ENCODE measurements at regions not wholly inside any gene's neighbourhood (a gene's known extent, or its start where the extent isn't known, plus 50 kb on each side); places are given as distances from the start of the nearest gene placed in this dataset.
A peak's percentile ranks its signal among the peaks of the same experiment; 100 is the strongest.

- TF ChIP-seq GATA2 (IDR thresholded peaks at IDR 0.05; ENCODE audit: low read depth, low read length) (no peak), GATA3 (IDR thresholded peaks at IDR 0.05; ENCODE audit: low read depth, low read length) (no peak)
Observed at GRCh38 chr3:94935738-94936580, 873.1 kb downstream of the NSUN3 start.

- no peak for TF ChIP-seq GATA2 (IDR thresholded peaks at IDR 0.05; ENCODE audit: low read depth, low read length)
- TF ChIP-seq GATA3 (IDR thresholded peaks at IDR 0.05; ENCODE audit: low read depth, low read length) = no peak
Observed at GRCh38 chr3:94937980-94938379, 875.1 kb downstream of the NSUN3 start.

DNA sequence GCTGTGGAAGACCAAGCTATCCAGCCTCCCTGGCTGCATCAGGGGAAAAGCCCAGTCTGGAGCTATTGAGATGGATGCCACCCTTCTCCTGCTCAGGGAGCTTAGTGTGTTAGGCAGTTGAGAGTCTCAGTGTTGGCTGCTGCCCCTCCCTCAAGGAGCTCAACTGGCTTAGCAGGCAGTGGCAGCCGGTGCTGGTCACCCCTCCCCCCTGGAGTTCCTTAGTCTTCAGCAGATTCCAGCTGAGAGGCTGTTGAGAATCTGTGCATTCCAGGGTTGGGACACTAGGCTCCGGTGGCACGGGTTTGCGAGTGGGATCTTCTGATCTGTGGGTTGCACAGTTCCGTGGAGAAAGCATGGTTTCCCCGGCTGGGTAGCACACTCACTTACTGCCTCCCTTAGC, 883.8 kb downstream of the NSUN3 start:
- TF ChIP-seq GATA2 (IDR thresholded peaks at IDR 0.05; ENCODE audit: low read depth, low read length) (no peak), GATA3 (IDR thresholded peaks at IDR 0.05; ENCODE audit: low read depth, low read length) (no peak)

GRCh38 chr3:94961423-94962100, 898.7 kb downstream of the NSUN3 start:
- TF ChIP-seq GATA2 (IDR thresholded peaks at IDR 0.05; ENCODE audit: low read depth, low read length) (no peak), GATA3 (IDR thresholded peaks at IDR 0.05; ENCODE audit: low read depth, low read length) (no peak)

DNA sequence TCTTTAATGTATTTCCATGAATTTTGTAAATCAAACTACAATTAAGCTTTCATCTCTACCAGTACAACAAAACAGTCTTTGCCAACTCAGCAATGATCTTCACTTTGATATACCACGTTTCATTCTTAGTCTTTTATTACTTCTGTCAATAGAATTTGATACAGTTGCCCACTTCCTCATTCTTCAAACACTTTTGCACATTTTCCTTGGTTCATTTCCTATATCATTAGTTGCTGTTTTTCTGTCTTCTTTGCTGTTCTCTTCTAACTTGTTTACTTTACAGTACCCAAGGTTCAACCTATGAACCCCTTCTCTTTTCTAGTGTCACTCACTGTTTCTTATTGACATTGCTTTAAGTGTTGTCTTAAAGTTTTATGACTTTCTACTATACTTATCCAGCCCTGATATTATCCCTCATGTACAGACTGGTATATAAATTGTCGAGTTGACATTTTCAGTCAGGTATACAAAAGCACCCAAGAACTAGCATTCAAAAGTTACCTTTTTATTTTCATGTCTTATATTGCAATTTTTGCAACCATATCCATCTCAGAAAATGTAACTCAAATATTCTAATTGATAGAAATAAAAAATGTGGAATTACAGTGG, 903.1 kb downstream of the NSUN3 start:
- TF ChIP-seq GATA3 (IDR thresholded peaks at IDR 0.05; ENCODE audit: low read depth, low read length) = no peak
- TF ChIP-seq GATA2 (IDR thresholded peaks at IDR 0.05; ENCODE audit: low read depth, low read length) = no peak

DNA sequence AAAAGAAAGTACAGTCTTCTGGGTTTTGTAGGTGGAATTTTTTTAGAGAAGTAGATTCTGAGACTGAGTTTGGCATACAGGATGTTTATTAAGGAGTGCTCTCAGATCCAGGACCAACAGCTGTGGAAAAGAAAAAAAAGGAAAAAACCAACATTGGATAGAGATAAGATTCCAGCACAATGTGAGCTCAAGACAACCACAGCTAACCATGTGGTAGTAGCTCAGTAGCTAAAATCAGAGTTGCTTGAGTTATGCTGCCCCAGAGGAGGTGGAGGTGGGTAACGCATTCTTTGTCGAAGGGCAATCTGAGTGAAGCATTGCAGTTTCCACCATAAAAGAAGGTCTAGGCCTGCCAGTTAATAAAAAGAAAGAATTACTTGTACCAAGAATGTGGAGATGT, 904.3 kb downstream of the NSUN3 start:
- TF ChIP-seq GATA2 (IDR thresholded peaks at IDR 0.05; ENCODE audit: low read depth, low read length) (no peak), GATA3 (IDR thresholded peaks at IDR 0.05; ENCODE audit: low read depth, low read length) (no peak)

- TF ChIP-seq GATA3 (IDR thresholded peaks at IDR 0.05; ENCODE audit: low read depth, low read length) (no peak), GATA2 (IDR thresholded peaks at IDR 0.05; ENCODE audit: low read depth, low read length) (no peak)
Observed at GRCh38 chr3:94968519-94968918, 905.7 kb downstream of the NSUN3 start.

GRCh38 chr3:94972066-94972465, 909.2 kb downstream of the NSUN3 start:
- TF ChIP-seq GATA3 (IDR thresholded peaks at IDR 0.05; ENCODE audit: low read depth, low read length) (no peak), GATA2 (IDR thresholded peaks at IDR 0.05; ENCODE audit: low read depth, low read length) (no peak)

GRCh38 chr3:94978084-94978483, 915.2 kb downstream of the NSUN3 start:
- no peak for TF ChIP-seq GATA2 (IDR thresholded peaks at IDR 0.05; ENCODE audit: low read depth, low read length)
- no peak for TF ChIP-seq GATA3 (IDR thresholded peaks at IDR 0.05; ENCODE audit: low read depth, low read length)

DNA sequence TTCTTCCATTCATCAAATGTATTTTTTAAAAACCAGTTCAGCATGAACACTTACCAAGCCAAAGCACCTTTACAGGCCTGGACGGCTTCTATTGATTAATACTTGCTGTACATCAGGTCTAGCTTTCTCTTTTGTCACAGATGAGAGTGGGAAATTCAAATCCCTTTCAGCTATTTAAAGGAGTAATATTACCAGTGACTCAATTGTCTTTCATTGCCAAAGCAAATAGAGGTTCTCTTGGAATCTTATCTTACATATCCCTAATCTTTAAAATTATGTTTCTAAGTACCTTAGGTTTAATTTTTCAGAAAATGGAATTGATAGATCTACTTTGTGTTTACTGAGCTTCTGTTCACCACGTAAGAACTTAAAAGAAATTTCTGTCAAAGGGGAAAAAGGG, 922.9 kb downstream of the NSUN3 start:
- no peak for TF ChIP-seq GATA2 (IDR thresholded peaks at IDR 0.05; ENCODE audit: low read depth, low read length)
- TF ChIP-seq GATA3 (IDR thresholded peaks at IDR 0.05; ENCODE audit: low read depth, low read length) = no peak

DNA sequence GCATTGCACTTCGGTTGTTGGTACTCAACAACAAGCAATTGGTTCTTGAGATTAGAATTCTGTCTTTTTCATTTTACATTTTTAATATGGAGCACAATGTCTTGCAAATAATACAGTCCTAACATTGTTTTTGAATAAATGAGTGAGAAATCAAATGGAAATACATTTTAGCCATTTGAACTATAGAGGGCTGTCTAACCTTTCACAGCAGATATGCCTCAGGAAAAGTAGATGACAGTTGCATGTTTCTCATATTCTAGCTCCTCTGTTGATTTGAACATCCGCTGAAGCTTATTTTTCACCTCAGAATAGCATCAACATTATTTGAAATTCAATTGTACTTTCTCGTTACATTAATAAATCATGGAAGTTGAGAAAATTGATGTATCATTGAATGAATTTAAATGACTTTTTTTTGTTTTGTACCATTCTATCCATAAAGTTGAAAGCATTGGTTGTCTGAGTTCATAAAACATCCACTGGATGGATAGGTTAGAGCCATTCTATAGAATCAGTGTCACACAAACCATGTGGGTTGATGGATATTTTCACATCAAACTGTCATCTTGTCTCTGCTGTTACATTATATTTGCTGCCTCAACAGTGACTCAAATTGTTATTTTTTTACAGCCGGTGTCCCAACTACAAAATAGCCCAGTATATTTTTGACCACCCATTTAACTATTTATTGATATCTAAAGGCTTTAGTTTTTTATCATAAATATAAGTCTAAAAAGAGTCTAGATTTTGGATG, 928.3 kb downstream of the NSUN3 start:
- TF ChIP-seq GATA3 (IDR thresholded peaks at IDR 0.05; ENCODE audit: low read depth, low read length) (no peak), GATA2 (IDR thresholded peaks at IDR 0.05; ENCODE audit: low read depth, low read length) (no peak)

GRCh38 chr3:94996743-94997142, 933.9 kb downstream of the NSUN3 start:
- no peak for TF ChIP-seq GATA2 (IDR thresholded peaks at IDR 0.05; ENCODE audit: low read depth, low read length)
- TF ChIP-seq GATA3 (IDR thresholded peaks at IDR 0.05; ENCODE audit: low read depth, low read length) = no peak

GRCh38 chr3:95002438-95003046, 939.7 kb downstream of the NSUN3 start:
- TF ChIP-seq GATA2 (IDR thresholded peaks at IDR 0.05; ENCODE audit: low read depth, low read length) = peak; percentile 36; the same call in 1 of the 2 replicates
- TF ChIP-seq GATA3 (IDR thresholded peaks at IDR 0.05; ENCODE audit: low read depth, low read length) = 0 out of 2 replicates have a peak, but pooled peaks have one; percentile 55
